ENCODE measurements at regions not wholly inside any gene's neighbourhood (a gene's known extent, or its start where the extent isn't known, plus 50 kb on each side); places are given as distances from the start of the nearest gene placed in this dataset.

GRCh38 chr18:42245137-42245536 lies 290.1 kb downstream of the PIK3C3 start:
- Histone ChIP-seq H2AFZ (replicated peaks) (no peak overlapping the region), H3K9me3 (ENCODE audit: low read depth) (no peaks in the 10 kb centered on the region), H3F3A (ENCODE audit: low read depth) (no peaks in the 10 kb centered on the region), H3K79me2 (ENCODE audit: low read depth) (no peaks in the 10 kb centered on the region), H3K4me3 (no peak overlapping the region), H3K4me2 (no peak overlapping the region), H3K27ac (no peak overlapping the region), H3K36me3 (no peaks in the 10 kb centered on the region), H3K27me3 (no peaks in the 10 kb centered on the region), H3K9ac (no peak overlapping the region), H4K20me1 (ENCODE audit: low read depth) (no peaks in the 10 kb centered on the region), H3K4me1 (peaks cover 6% of the 10 kb centered on the region)
- no peak overlapping the region for H3K4me3 Mint-ChIP-seq
- H3K27me3 Mint-ChIP-seq (ENCODE audit: insufficient read depth, low read depth), result no peaks in the 10 kb centered on the region
- DNase-seq (ENCODE audit: low spot score), result no peak
- TF ChIP-seq CTCF (IDR thresholded peaks at IDR 0.05) (no peak), EZH2 (IDR thresholded peaks at IDR 0.05) (no peak), EZH2phosphoT487 (IDR thresholded peaks at IDR 0.05) (no peak)
- peaks cover 8% of the 10 kb centered on the region for H3K4me1 Mint-ChIP-seq
- no peak overlapping the region for H3K27ac Mint-ChIP-seq
- H3K36me3 Mint-ChIP-seq, result no peaks in the 10 kb centered on the region
- no peaks in the 10 kb centered on the region for H3K9me3 Mint-ChIP-seq

GRCh38 chr18:42255908-42256765 lies 301.1 kb downstream of the PIK3C3 start:
- no peak overlapping the region for H3K27ac Mint-ChIP-seq
- no peaks in the 10 kb centered on the region for H3K79me2 ChIP-seq (ENCODE audit: low read depth)

GRCh38 chr18:42258301-42258965 lies 303.4 kb downstream of the PIK3C3 start:
- Mint-ChIP-seq H3K9me3 (no peaks in the 10 kb centered on the region), H3K36me3 (no peaks in the 10 kb centered on the region), H3K27ac (no peak overlapping the region), H3K4me1 (peaks cover 7% of the 10 kb centered on the region), H3K4me3 (no peak overlapping the region), H3K27me3 (ENCODE audit: insufficient read depth, low read depth) (peaks cover 3% of the 10 kb centered on the region)
- no peaks in the 10 kb centered on the region for H3K36me3 ChIP-seq
- no peak for TF ChIP-seq EZH2phosphoT487 (IDR thresholded peaks at IDR 0.05)
- TF ChIP-seq CTCF (IDR thresholded peaks at IDR 0.05), result no peak
- TF ChIP-seq EZH2 (IDR thresholded peaks at IDR 0.05), result no peak
- no peak overlapping the region for H2AFZ ChIP-seq (replicated peaks)
- H3K27me3 ChIP-seq, result no peaks in the 10 kb centered on the region
- no peak for DNase-seq (ENCODE audit: low spot score)
- H3K27ac ChIP-seq, result no peak overlapping the region
- no peaks in the 10 kb centered on the region for H3K9me3 ChIP-seq (ENCODE audit: low read depth)
- peaks cover 11% of the 10 kb centered on the region for H3F3A ChIP-seq (ENCODE audit: low read depth)
- H3K4me3 ChIP-seq, result no peak overlapping the region
- H3K9ac ChIP-seq, result no peak overlapping the region
- peaks cover 21% of the 10 kb centered on the region for H3K4me1 ChIP-seq
- H4K20me1 ChIP-seq (ENCODE audit: low read depth), result no peaks in the 10 kb centered on the region
- H3K79me2 ChIP-seq (ENCODE audit: low read depth), result no peaks in the 10 kb centered on the region
- no peak overlapping the region for H3K4me2 ChIP-seq

More at GRCh38 chr18:42255908-42256765, 301.1 kb downstream of the PIK3C3 start:
- H3K9me3 ChIP-seq (ENCODE audit: low read depth), result no peaks in the 10 kb centered on the region
- no peak overlapping the region for H2AFZ ChIP-seq (replicated peaks)
- no peak for TF ChIP-seq EZH2 (IDR thresholded peaks at IDR 0.05)
- TF ChIP-seq CTCF (IDR thresholded peaks at IDR 0.05), result no peak
- no peaks in the 10 kb centered on the region for H3K36me3 ChIP-seq
- no peaks in the 10 kb centered on the region for H3K4me1 Mint-ChIP-seq
- H3K36me3 Mint-ChIP-seq, result no peaks in the 10 kb centered on the region
- H4K20me1 ChIP-seq (ENCODE audit: low read depth), result no peaks in the 10 kb centered on the region
- H3K9me3 Mint-ChIP-seq, result peaks cover 4% of the 10 kb centered on the region
- H3K9ac ChIP-seq, result no peak overlapping the region
- H3K4me2 ChIP-seq, result no peak overlapping the region
- H3K27me3 ChIP-seq, result no peaks in the 10 kb centered on the region
- no peak overlapping the region for H3K4me3 Mint-ChIP-seq
- H3K27ac ChIP-seq, result no peak overlapping the region
- H3K4me3 ChIP-seq, result no peak overlapping the region
- peaks cover under 1% of the 10 kb centered on the region for H3F3A ChIP-seq (ENCODE audit: low read depth)
- no peak for DNase-seq (ENCODE audit: low spot score)
- peaks cover 3% of the 10 kb centered on the region for H3K27me3 Mint-ChIP-seq (ENCODE audit: insufficient read depth, low read depth)
- peaks cover 4% of the 10 kb centered on the region for H3K4me1 ChIP-seq

Data from neural progenitor cell (in vitro differentiated cells).